Tibial artery (tissue), 4 donors: ENCODE measurements at regions not wholly inside any gene's neighbourhood (a gene's known extent, or its start where the extent isn't known, plus 50 kb on each side); places are given as distances from the start of the nearest gene placed in this dataset.

Experiments used
- DNase-seq, 2 donors: peaks; one replicate each; pipeline ENCODE4 v3.0.0-alpha.2; 2019
- H3K27ac ChIP-seq, 2 donors: fragments of 200-600 bp; sonication (generic) in 1 of 2; 1 replicate in 1 of 2; 2 replicates in 1 of 2; pipeline ENCODE4 v1.5.1; 2018 to 2019; ENCODE audit warnings: mild to moderate bottlenecking in 1 of 2
- H3K27me3 ChIP-seq, 2 donors: fragments of 200-600 bp; sonication (generic) in 1 of 2; one replicate each; pipeline versions ENCODE4 v1.5.1 to v1.6.0; 2016 to 2019
- H3K36me3 ChIP-seq, 3 donors: fragments of 200-600 bp; sonication (generic) in 2 of 3; one replicate each; pipeline ENCODE4 v1.5.1; 2016 to 2019; ENCODE audit warnings: mild to moderate bottlenecking in 2 of 3
- H3K4me1 ChIP-seq, 4 donors: fragments of 200-600 bp; sonication (generic) in 2 of 4; 1 replicate in 3 of 4; 2 replicates in 1 of 4; pipeline ENCODE4 v1.5.1; 2016 to 2019
- H3K4me3 ChIP-seq, 2 donors: fragments of 200-600 bp; sonication (generic) in 1 of 2; 1 replicate in 1 of 2; 2 replicates in 1 of 2; pipeline ENCODE4 v1.5.1; 2018 to 2019; ENCODE audit warnings: mild to moderate bottlenecking in 2 of 2
- H3K9me3 ChIP-seq, 3 donors: fragments of 200-600 bp; sonication (generic) in 1 of 3; one replicate each; pipeline ENCODE4 v1.5.1; 2016 to 2019
- intact Hi-C: fragments of 100-400 bp; cut with DNase I; formaldehyde crosslinking; loops from one replicate; pipeline ENCODE4 v1.15.0; 2023; ENCODE audit warnings: low total_unique reads
- TF ChIP-seq, protein P1 (sequence below), 2 experiments: fragments of 200-600 bp in 1 of 2; fragments of 450-650 bp in 1 of 2; IDR thresholded peaks; one replicate each; pipeline ENCODE4 v1.5.1; 2017 to 2019; ENCODE audit warnings: antibody characterized with exemption in 2 of 2, mild to moderate bottlenecking in 1 of 2, moderate library complexity in 1 of 2

DNA sequence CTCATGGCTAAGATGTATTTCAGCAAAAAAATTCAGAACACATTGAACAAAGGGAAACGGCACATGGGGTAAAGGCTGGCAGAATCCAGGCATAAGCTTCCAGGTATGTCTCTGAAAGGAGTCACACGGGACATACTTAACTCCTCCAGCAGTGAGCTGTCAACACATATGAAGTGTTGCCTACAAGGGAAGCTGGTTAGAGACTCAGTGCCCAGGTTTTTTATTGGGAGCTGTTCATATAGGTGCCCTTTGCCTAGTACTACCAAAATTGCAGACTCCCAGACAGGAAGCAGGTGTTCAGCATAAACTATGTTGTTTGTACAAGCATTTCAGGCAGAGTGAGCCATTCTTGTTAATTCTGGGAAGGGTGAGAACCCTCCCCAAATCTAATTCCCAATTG is 77.4 kb upstream of the PUDP start:
- intact Hi-C loops = no loop called here
- Histone ChIP-seq H3K36me3 (no peaks in the 10 kb centered on the region), H3K27ac (no peak overlapping the region), H3K4me1 (no peaks in the 10 kb centered on the region), H3K9me3 (no peaks in the 10 kb centered on the region), H3K4me3 (no peak overlapping the region), H3K27me3 (no peaks in the 10 kb centered on the region)
- no peak for DNase-seq
- TF ChIP-seq, protein P1, sequence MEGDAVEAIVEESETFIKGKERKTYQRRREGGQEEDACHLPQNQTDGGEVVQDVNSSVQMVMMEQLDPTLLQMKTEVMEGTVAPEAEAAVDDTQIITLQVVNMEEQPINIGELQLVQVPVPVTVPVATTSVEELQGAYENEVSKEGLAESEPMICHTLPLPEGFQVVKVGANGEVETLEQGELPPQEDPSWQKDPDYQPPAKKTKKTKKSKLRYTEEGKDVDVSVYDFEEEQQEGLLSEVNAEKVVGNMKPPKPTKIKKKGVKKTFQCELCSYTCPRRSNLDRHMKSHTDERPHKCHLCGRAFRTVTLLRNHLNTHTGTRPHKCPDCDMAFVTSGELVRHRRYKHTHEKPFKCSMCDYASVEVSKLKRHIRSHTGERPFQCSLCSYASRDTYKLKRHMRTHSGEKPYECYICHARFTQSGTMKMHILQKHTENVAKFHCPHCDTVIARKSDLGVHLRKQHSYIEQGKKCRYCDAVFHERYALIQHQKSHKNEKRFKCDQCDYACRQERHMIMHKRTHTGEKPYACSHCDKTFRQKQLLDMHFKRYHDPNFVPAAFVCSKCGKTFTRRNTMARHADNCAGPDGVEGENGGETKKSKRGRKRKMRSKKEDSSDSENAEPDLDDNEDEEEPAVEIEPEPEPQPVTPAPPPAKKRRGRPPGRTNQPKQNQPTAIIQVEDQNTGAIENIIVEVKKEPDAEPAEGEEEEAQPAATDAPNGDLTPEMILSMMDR (IDR thresholded peaks at IDR 0.05) = no peak

DNA sequence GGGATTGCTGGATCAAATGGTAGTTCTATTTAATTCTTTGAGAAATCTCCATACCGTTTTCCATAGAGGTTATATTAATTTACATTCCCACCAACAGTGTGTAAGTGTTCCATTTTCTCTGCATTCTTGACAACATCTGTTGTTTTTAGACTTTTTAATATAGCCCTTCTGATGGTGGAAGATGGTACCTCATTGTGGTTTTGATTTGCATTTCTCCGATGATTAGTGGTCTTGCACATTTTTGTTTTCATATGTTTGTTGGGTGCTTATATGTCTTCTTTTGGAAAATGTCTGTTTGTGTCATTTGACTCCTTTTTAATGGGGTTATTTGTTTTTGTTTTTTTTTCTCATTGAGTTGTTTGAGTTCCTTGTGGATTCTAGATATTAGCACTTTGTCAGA is 75.3 kb upstream of the PUDP start:
- no peaks in the 10 kb centered on the region for H3K27me3 ChIP-seq
- no peaks in the 10 kb centered on the region for H3K9me3 ChIP-seq
- H3K4me1 ChIP-seq = no peaks in the 10 kb centered on the region
- no peak overlapping the region for H3K4me3 ChIP-seq
- no peak for DNase-seq
- intact Hi-C loops = no loop called here
- no peaks in the 10 kb centered on the region for H3K36me3 ChIP-seq
- TF ChIP-seq, protein P1 (IDR thresholded peaks at IDR 0.05) = no peak
- no peak overlapping the region for H3K27ac ChIP-seq

DNA sequence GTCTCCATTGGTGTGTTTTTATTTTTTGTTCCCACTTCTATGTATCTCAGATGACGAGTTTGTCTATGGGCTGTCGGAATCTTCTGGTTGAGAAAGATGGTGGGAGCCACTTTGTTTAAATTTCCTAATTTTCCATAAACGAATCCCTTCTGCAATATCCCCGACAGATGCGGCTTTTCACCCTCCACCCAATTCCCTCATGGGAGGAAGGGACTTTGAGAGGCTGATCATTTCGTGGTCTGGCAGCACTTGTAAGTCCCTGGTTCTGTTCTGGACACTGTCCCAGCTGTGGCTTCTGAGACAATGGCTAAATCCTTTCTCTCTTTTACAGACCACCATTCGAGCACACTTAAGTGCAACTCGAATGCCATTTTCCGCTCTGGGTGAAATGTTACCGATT is 72.2 kb upstream of the PUDP start:
- no peak overlapping the region for H3K27ac ChIP-seq
- H3K4me1 ChIP-seq = no peaks in the 10 kb centered on the region
- intact Hi-C loops = no loop called here
- no peaks in the 10 kb centered on the region for H3K36me3 ChIP-seq
- H3K4me3 ChIP-seq = no peak overlapping the region
- H3K27me3 ChIP-seq = no peaks in the 10 kb centered on the region
- TF ChIP-seq, protein P1 (IDR thresholded peaks at IDR 0.05) = no peak
- DNase-seq = no peak
- H3K9me3 ChIP-seq = no peaks in the 10 kb centered on the region

DNA sequence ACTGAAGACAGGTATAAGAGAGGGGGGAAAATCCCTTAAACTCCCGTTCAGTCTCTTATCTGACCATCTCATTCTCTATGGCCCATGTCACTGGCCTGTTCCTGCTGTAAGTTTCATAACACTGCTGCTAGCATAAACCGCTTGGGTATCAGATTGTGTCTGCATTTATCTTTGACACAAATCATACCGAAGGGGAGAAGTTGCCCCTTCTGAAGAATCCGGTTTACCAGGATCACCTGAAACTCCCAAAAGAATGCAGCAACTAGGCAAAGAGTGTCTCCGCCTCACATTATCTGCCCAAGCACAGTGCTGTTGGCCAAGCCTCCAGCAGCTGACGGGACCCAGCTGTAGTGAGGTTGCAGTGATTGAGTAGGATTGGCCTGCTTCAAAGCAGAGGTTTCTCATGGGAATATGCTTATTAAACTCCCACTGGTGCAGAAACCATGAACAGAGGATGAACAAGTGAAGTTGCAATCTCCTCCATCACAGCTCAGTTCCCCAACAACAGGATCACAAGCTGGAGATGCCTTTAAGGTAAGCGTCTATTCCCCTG is 71.3 kb upstream of the PUDP start:
- DNase-seq = no peak
- TF ChIP-seq, protein P1 (IDR thresholded peaks at IDR 0.05) = no peak
- Histone ChIP-seq H3K4me3 (no peak overlapping the region), H3K27me3 (no peaks in the 10 kb centered on the region), H3K36me3 (no peaks in the 10 kb centered on the region), H3K27ac (no peak overlapping the region), H3K9me3 (no peaks in the 10 kb centered on the region), H3K4me1 (no peaks in the 10 kb centered on the region)
- intact Hi-C loops = no loop called here

DNA sequence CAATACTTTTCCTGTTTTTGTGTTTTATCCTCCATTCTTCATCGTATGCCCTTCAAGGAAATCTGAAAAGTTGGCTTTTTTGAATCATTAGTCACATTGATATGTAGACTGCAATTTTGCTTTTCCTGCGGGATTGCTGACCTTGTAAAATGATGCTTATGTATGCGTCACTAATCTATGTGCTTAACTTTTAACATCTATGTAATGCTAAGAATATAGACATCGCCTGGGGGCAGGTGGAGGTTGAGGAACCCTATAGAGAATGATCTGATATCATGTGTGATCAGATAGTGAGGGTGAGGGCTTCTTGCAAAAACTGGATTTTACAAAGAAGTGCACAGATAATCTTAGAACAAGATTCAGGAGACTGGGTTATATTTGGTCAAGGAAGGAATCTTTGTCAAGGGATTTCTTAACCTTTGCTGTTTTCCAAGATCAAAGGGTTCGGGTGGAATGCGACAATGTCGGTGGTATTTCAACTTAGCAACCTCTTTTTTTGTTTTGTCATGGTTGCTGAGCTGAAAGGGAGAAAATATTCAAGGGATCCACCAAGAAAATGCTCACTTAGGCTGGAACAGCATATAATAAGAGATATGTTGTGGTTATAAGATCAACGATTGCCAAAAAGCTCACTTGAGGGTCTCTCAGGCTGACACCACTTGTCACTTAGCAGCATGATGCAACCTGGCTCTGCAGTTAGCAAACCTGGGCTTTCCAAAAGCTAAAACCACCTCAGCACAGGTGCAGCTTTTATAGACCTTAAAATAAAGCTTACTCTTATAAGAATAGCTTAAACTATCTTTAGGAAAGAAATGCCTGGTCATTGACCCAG is 70.6 kb upstream of the PUDP start:
- Histone ChIP-seq H3K27me3 (no peaks in the 10 kb centered on the region), H3K27ac (no peak overlapping the region), H3K36me3 (no peaks in the 10 kb centered on the region), H3K9me3 (no peaks in the 10 kb centered on the region), H3K4me3 (no peak overlapping the region), H3K4me1 (no peaks in the 10 kb centered on the region)
- intact Hi-C loops = no loop called here
- DNase-seq = no peak
- TF ChIP-seq, protein P1 (IDR thresholded peaks at IDR 0.05) = no peak
